GM23338 (cell line): ENCODE measurements at regions not wholly inside any gene's neighbourhood (a gene's known extent, or its start where the extent isn't known, plus 50 kb on each side); places are given as distances from the start of the nearest gene placed in this dataset.

Experiments used
- ATAC-seq: fragments of 200-7000 bp; cut with Tn5 transposase; 3 replicates; pipeline ENCODE4 v1.9.1; 2020
- DNase-seq: peaks from one replicate; pipeline ENCODE4 v3.0.0-alpha.2; 2015; ENCODE audit warnings: low spot score
- H2AFZ ChIP-seq: fragments of 200-600 bp; sonication (generic); 2 replicates; pipeline ENCODE4 v1.8.0; 2016; ENCODE audit warnings: antibody characterized with exemption, mild to moderate bottlenecking, moderate library complexity
- H3F3A ChIP-seq: fragments of 200-600 bp; sonication (generic); replicated peaks from 2 replicates; pipeline ENCODE4 v1.8.0; 2017; ENCODE audit warnings: antibody characterized with exemption, mixed run types, low read depth
- H3K27ac ChIP-seq: fragments of 200-600 bp; sonication (generic); 2 replicates; pipeline ENCODE4 v1.6.1; 2016; ENCODE audit warnings: low read depth
- H3K27me3 ChIP-seq: fragments of 200-600 bp; sonication (generic); 2 replicates; pipeline ENCODE4 v1.8.0; 2016; ENCODE audit warnings: mild to moderate bottlenecking, mixed run types, moderate library complexity; ENCODE audit not compliant: insufficient read depth
- H3K36me3 ChIP-seq: fragments of 200-600 bp; sonication (generic); 2 replicates; pipeline ENCODE4 v1.8.0; 2016; ENCODE audit warnings: mild to moderate bottlenecking; ENCODE audit not compliant: insufficient read depth
- H3K4me1 ChIP-seq: fragments of 200-600 bp; sonication (generic); 2 replicates; pipeline ENCODE4 v1.8.0; 2016; ENCODE audit warnings: mild to moderate bottlenecking, moderate library complexity; ENCODE audit not compliant: insufficient read depth
- H3K4me2 ChIP-seq: fragments of 200-600 bp; sonication (generic); 2 replicates; pipeline ENCODE4 v1.7.1; 2017; ENCODE audit warnings: mixed run types
- H3K4me3 ChIP-seq: fragments of 200-600 bp; sonication (generic); 2 replicates; pipeline ENCODE4 v1.6.1; 2016; ENCODE audit warnings: mixed run types
- H3K79me2 ChIP-seq: fragments of 200-600 bp; sonication (generic); replicated peaks from 2 replicates; pipeline ENCODE4 v1.8.0; 2017; ENCODE audit warnings: mild to moderate bottlenecking; ENCODE audit not compliant: insufficient read depth
- H3K9me2 ChIP-seq: fragments of 200-600 bp; sonication (generic); 2 replicates; pipeline ENCODE4 v1.8.0; 2017; ENCODE audit not compliant: insufficient read depth
- H4K20me1 ChIP-seq: fragments of 200-600 bp; sonication (generic); replicated peaks from 2 replicates; pipeline ENCODE4 v1.8.0; 2017; ENCODE audit warnings: mild to moderate bottlenecking; ENCODE audit not compliant: insufficient read depth
- H3K27ac Mint-ChIP-seq: 2 replicates; pipeline ENCODE4 v1.8.0; 2020; ENCODE audit warnings: inconsistent platforms, mild to moderate bottlenecking, moderate library complexity, mixed read lengths
- H3K27me3 Mint-ChIP-seq: 3 replicates; pipeline ENCODE4 v1.8.0; 2022; ENCODE audit warnings: low read depth, mild to moderate bottlenecking, moderate library complexity, mixed read lengths, inconsistent platforms; ENCODE audit not compliant: insufficient read depth, poor library complexity
- H3K36me3 Mint-ChIP-seq: 3 replicates; pipeline ENCODE4 v1.8.0; 2021; ENCODE audit warnings: low read depth, mild to moderate bottlenecking, inconsistent platforms, moderate library complexity, mixed read lengths
- H3K4me1 Mint-ChIP-seq: 3 replicates; pipeline ENCODE4 v1.8.0; 2020; ENCODE audit warnings: mild to moderate bottlenecking, inconsistent platforms, mixed read lengths
- H3K4me3 Mint-ChIP-seq: 3 replicates; pipeline ENCODE4 v1.8.0; 2021; ENCODE audit warnings: moderate library complexity, mild to moderate bottlenecking, inconsistent platforms, mixed read lengths
- H3K9me3 Mint-ChIP-seq: 3 replicates; pipeline ENCODE4 v1.8.0; 2020; ENCODE audit warnings: moderate library complexity, mild to moderate bottlenecking, inconsistent platforms, mixed read lengths
- NANOG ChIP-seq: IDR thresholded peaks from 2 replicates; pipeline ENCODE4 v1.6.1; 2016; ENCODE audit warnings: antibody characterized with exemption, borderline replicate concordance
- POLR2AphosphoS5 ChIP-seq: IDR thresholded peaks from 2 replicates; pipeline ENCODE4 v1.6.1; 2016; ENCODE audit warnings: antibody characterized with exemption, low read depth
- STAT1 ChIP-seq: IDR thresholded peaks from one replicate; pipeline ENCODE4 v1.6.1; 2016; ENCODE audit warnings: antibody characterized with exemption; ENCODE audit not compliant: unreplicated experiment
- TF ChIP-seq, protein P1 (sequence below): IDR thresholded peaks from one replicate; pipeline ENCODE4 v1.6.1; 2018; ENCODE audit warnings: antibody characterized with exemption; ENCODE audit not compliant: unreplicated experiment
- TF ChIP-seq, protein P2 (sequence below): fragments of 250-450 bp; sonication (Bioruptor Pico); IDR thresholded peaks from 2 replicates; pipeline ENCODE4 v1.5.0; 2020; ENCODE audit warnings: mild to moderate bottlenecking, moderate library complexity

- TF ChIP-seq, protein P1, sequence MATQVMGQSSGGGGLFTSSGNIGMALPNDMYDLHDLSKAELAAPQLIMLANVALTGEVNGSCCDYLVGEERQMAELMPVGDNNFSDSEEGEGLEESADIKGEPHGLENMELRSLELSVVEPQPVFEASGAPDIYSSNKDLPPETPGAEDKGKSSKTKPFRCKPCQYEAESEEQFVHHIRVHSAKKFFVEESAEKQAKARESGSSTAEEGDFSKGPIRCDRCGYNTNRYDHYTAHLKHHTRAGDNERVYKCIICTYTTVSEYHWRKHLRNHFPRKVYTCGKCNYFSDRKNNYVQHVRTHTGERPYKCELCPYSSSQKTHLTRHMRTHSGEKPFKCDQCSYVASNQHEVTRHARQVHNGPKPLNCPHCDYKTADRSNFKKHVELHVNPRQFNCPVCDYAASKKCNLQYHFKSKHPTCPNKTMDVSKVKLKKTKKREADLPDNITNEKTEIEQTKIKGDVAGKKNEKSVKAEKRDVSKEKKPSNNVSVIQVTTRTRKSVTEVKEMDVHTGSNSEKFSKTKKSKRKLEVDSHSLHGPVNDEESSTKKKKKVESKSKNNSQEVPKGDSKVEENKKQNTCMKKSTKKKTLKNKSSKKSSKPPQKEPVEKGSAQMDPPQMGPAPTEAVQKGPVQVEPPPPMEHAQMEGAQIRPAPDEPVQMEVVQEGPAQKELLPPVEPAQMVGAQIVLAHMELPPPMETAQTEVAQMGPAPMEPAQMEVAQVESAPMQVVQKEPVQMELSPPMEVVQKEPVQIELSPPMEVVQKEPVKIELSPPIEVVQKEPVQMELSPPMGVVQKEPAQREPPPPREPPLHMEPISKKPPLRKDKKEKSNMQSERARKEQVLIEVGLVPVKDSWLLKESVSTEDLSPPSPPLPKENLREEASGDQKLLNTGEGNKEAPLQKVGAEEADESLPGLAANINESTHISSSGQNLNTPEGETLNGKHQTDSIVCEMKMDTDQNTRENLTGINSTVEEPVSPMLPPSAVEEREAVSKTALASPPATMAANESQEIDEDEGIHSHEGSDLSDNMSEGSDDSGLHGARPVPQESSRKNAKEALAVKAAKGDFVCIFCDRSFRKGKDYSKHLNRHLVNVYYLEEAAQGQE = no peak
- TF ChIP-seq POLR2AphosphoS5 (no peak), NANOG (no peak)
- TF ChIP-seq, protein P2, sequence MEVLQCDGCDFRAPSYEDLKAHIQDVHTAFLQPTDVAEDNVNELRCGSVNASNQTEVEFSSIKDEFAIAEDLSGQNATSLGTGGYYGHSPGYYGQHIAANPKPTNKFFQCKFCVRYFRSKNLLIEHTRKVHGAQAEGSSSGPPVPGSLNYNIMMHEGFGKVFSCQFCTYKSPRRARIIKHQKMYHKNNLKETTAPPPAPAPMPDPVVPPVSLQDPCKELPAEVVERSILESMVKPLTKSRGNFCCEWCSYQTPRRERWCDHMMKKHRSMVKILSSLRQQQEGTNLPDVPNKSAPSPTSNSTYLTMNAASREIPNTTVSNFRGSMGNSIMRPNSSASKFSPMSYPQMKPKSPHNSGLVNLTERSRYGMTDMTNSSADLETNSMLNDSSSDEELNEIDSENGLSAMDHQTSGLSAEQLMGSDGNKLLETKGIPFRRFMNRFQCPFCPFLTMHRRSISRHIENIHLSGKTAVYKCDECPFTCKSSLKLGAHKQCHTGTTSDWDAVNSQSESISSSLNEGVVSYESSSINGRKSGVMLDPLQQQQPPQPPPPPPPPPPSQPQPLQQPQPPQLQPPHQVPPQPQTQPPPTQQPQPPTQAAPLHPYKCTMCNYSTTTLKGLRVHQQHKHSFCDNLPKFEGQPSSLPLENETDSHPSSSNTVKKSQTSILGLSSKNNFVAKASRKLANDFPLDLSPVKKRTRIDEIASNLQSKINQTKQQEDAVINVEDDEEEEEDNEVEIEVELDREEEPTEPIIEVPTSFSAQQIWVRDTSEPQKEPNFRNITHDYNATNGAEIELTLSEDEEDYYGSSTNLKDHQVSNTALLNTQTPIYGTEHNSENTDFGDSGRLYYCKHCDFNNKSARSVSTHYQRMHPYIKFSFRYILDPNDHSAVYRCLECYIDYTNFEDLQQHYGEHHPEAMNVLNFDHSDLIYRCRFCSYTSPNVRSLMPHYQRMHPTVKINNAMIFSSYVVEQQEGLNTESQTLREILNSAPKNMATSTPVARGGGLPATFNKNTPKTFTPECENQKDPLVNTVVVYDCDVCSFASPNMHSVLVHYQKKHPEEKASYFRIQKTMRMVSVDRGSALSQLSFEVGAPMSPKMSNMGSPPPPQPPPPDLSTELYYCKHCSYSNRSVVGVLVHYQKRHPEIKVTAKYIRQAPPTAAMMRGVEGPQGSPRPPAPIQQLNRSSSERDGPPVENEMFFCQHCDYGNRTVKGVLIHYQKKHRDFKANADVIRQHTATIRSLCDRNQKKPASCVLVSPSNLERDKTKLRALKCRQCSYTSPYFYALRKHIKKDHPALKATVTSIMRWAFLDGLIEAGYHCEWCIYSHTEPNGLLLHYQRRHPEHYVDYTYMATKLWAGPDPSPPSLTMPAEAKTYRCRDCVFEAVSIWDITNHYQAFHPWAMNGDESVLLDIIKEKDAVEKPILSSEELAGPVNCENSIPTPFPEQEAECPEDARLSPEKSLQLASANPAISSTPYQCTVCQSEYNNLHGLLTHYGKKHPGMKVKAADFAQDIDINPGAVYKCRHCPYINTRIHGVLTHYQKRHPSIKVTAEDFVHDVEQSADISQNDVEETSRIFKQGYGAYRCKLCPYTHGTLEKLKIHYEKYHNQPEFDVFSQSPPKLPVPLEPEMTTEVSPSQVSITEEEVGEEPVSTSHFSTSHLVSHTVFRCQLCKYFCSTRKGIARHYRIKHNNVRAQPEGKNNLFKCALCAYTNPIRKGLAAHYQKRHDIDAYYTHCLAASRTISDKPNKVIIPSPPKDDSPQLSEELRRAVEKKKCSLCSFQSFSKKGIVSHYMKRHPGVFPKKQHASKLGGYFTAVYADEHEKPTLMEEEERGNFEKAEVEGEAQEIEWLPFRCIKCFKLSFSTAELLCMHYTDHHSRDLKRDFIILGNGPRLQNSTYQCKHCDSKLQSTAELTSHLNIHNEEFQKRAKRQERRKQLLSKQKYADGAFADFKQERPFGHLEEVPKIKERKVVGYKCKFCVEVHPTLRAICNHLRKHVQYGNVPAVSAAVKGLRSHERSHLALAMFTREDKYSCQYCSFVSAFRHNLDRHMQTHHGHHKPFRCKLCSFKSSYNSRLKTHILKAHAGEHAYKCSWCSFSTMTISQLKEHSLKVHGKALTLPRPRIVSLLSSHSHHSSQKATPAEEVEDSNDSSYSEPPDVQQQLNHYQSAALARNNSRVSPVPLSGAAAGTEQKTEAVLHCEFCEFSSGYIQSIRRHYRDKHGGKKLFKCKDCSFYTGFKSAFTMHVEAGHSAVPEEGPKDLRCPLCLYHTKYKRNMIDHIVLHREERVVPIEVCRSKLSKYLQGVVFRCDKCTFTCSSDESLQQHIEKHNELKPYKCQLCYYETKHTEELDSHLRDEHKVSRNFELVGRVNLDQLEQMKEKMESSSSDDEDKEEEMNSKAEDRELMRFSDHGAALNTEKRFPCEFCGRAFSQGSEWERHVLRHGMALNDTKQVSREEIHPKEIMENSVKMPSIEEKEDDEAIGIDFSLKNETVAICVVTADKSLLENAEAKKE = no peak
These were observed 57.1 kb upstream of the C11orf87 start (continued) for GRCh38 chr11:109364851-109365250.

DNA sequence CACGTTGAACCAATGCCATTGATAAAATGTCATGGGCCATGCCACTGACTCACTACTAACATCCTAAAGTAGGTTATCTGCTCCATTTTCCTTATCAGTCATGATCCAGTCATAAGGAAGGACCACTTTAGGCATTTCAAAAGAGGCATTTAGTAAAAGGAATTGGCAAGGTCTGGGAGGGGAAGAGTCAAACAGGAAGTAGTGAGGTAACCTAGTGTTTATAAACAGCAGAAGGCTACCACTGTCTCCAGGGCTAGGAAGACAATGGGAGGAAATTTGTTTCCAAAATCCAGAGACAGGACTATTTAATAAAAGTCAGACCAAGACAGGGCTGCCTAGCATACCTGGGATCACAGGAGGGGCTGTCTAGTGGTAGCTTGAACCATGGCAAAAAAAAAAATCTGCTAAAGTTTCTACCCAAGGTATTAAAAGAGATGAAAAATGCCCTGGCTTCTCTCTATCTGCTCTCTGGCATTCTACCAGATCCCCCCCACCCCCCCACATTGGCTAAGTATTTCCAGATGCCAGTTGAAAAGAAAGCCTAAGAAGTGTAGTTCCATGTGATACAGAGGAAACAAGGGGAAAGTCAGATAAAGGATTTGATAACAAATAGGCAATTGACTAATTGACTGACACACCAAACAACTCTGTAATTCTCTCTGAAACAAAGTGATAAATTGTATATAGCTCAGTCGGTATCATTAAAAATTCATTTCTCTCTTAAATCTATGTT, 50.4 kb upstream of the C11orf87 start:
- H3K4me2 ChIP-seq = no peak overlapping the region
- no peaks in the 10 kb centered on the region for H3K27me3 Mint-ChIP-seq
- H3K27me3 ChIP-seq = no peaks in the 10 kb centered on the region
- no peaks in the 10 kb centered on the region for H3K36me3 Mint-ChIP-seq
- no peaks in the 10 kb centered on the region for H3F3A ChIP-seq
- peaks cover 9% of the 10 kb centered on the region; the same call in 2 of the 3 replicates for H3K9me3 Mint-ChIP-seq
- no peaks in the 10 kb centered on the region for H3K4me1 ChIP-seq
- no peaks in the 10 kb centered on the region for H3K79me2 ChIP-seq
- no peak overlapping the region for H3K4me3 Mint-ChIP-seq
- H3K27ac ChIP-seq = no peak overlapping the region
- DNase-seq (no peak), ATAC-seq (no peak)
- peaks cover 3% of the 10 kb centered on the region; the same call in 1 of the 2 replicates for H3K9me2 ChIP-seq
- H2AFZ ChIP-seq = no peak overlapping the region
- no peaks in the 10 kb centered on the region for H4K20me1 ChIP-seq
- H3K36me3 ChIP-seq = no peaks in the 10 kb centered on the region
- H3K27ac Mint-ChIP-seq = no peak overlapping the region
- H3K4me3 ChIP-seq = no peak overlapping the region
- no peaks in the 10 kb centered on the region for H3K4me1 Mint-ChIP-seq
- TF ChIP-seq STAT1 (no peak), NANOG (no peak)
- TF ChIP-seq, protein P2 = no peak
